Upper lobe of left lung (tissue), 6 donors: ENCODE measurements at regions not wholly inside any gene's neighbourhood (a gene's known extent, or its start where the extent isn't known, plus 50 kb on each side); places are given as distances from the start of the nearest gene placed in this dataset.
A peak's percentile ranks its signal among the peaks of the same experiment; 100 is the strongest.
"Not testable (repeated sequence)": the region's sequence is repeated elsewhere in the genome, so short reads cannot be mapped to it uniquely, and the experiment has no call there.

Experiments used
- ATAC-seq, 2 donors: fragments of 200-7000 bp; cut with Tn5 transposase; one replicate each; pipeline ENCODE4 v1.9.1; 2022; ENCODE audit warnings: mild to moderate bottlenecking in 2 of 2, moderate library complexity in 2 of 2; ENCODE audit not compliant: low FRiP score in 2 of 2
- DNase-seq, 2 donors: peaks; one replicate each; pipeline ENCODE4 v3.0.0-alpha.2; 2019 to 2020
- H3K27ac ChIP-seq, 4 donors: fragments of 200-600 bp; sonication (generic); one replicate each; pipeline ENCODE4 v1.5.1; 2016 to 2019
- H3K27me3 ChIP-seq, 4 donors: fragments of 200-600 bp; sonication (generic); one replicate each; pipeline ENCODE4 v1.5.1; 2017 to 2019
- H3K36me3 ChIP-seq, 4 donors: fragments of 200-600 bp; sonication (generic); one replicate each; pipeline ENCODE4 v1.5.1; 2016 to 2019
- H3K4me1 ChIP-seq, 4 donors: fragments of 200-600 bp; sonication (generic); one replicate each; pipeline ENCODE4 v1.5.1; 2018 to 2019
- H3K4me3 ChIP-seq, 4 donors: fragments of 200-600 bp; sonication (generic); one replicate each; pipeline ENCODE4 v1.5.1; 2017 to 2019; ENCODE audit warnings: mild to moderate bottlenecking in 2 of 4, moderate library complexity in 1 of 4
- H3K9me3 ChIP-seq, 4 donors: fragments of 200-600 bp; sonication (generic); one replicate each; pipeline ENCODE4 v1.5.1; 2018 to 2019
- CTCF ChIP-seq, 6 experiments: fragments of 450-650 bp in 4 of 6; fragments of 200-600 bp in 2 of 6; sonication (generic) in 2 of 6; IDR thresholded peaks; one replicate each; pipeline ENCODE4 v1.5.1; 2016 to 2019; ENCODE audit warnings: antibody characterized with exemption in 6 of 6
- EP300 ChIP-seq, 4 donors: sonication (generic); formaldehyde crosslinking; IDR thresholded peaks; one replicate each; pipeline ENCODE4 v1.5.1; 2017; ENCODE audit warnings: antibody characterized with exemption in 4 of 4, control low read depth in 2 of 4
- POLR2A ChIP-seq, 4 donors: fragments of 450-650 bp; IDR thresholded peaks; one replicate each; pipeline ENCODE4 v1.5.1; 2016 to 2017; ENCODE audit warnings: antibody characterized with exemption in 4 of 4, mild to moderate bottlenecking in 2 of 4
- POLR2AphosphoS5 ChIP-seq, 2 donors: sonication (generic); formaldehyde crosslinking; IDR thresholded peaks; one replicate each; pipeline ENCODE4 v1.5.1; 2017; ENCODE audit warnings: antibody characterized with exemption in 2 of 2
- whole genome bisulfite sequencing, 2 donors: methylation state at CpG; one replicate each; pipeline ENCODE4 v1.1.5; 2017 to 2018; 5-methylcytosine and 5-hydroxymethylcytosine counted together
- donor health status: DM: no; HTN: no; CAD: no; lungs with moderate emphysema.
- donor health status: DM: no; HTN: yes; CAD: no; lungs with severe emphysema.

GRCh38 chr13:44855860-44856259 lies 133.4 kb downstream of the NUFIP1 start:
- TF ChIP-seq EP300 (IDR thresholded peaks at IDR 0.05) (no peak), POLR2A (IDR thresholded peaks at IDR 0.05) (no peak), CTCF (IDR thresholded peaks at IDR 0.05) (no peak), POLR2AphosphoS5 (IDR thresholded peaks at IDR 0.05) (no peak)
- peaks cover 0 to 7% (median 3%) of the 10 kb centered on the region in 4 donors for H3K4me1 ChIP-seq
- peak overlapping the region in 2 of 4 donors; percentile 71 to 81 for H3K27ac ChIP-seq
- no peak for DNase-seq
- H3K36me3 ChIP-seq = no peaks in the 10 kb centered on the region
- no peaks in the 10 kb centered on the region for H3K9me3 ChIP-seq
- no peak overlapping the region for H3K4me3 ChIP-seq
- no peak for ATAC-seq
- 74 to 76% methylated on average over 4 of the region's 4 CpGs for WGBS, 2 donors
- H3K27me3 ChIP-seq = no peaks in the 10 kb centered on the region

GRCh38 chr13:44854313-44855060 lies 134.8 kb downstream of the NUFIP1 start:
- 48 to 59% methylated on average over 8 of the region's 8 CpGs for WGBS, 2 donors
- TF ChIP-seq EP300 (IDR thresholded peaks at IDR 0.05) (peak in 1 of 4 donors; percentile 49), POLR2A (IDR thresholded peaks at IDR 0.05) (peak in 1 of 4 donors; percentile 5), POLR2AphosphoS5 (IDR thresholded peaks at IDR 0.05) (no peak), CTCF (IDR thresholded peaks at IDR 0.05) (no peak)
- no peaks in the 10 kb centered on the region for H3K36me3 ChIP-seq
- peaks cover 0 to 7% (median 3%) of the 10 kb centered on the region in 4 donors for H3K4me1 ChIP-seq
- peak overlapping the region; percentile 50 to 81 (median 66) for H3K27ac ChIP-seq
- no peaks in the 10 kb centered on the region for H3K27me3 ChIP-seq
- DNase-seq (peak in 1 of 2 donors; percentile 75), ATAC-seq (peak; percentile 65 to 90)
- no peaks in the 10 kb centered on the region for H3K9me3 ChIP-seq
- no peak overlapping the region for H3K4me3 ChIP-seq

- Histone ChIP-seq H3K36me3 (no peaks in the 10 kb centered on the region), H3K27ac (peak overlapping the region in 3 of 4 donors; percentile 57 to 81 (median 60)), H3K9me3 (no peaks in the 10 kb centered on the region), H3K4me1 (peaks cover 0 to 7% (median 3%) of the 10 kb centered on the region in 4 donors), H3K27me3 (no peaks in the 10 kb centered on the region), H3K4me3 (no peak overlapping the region)
- DNase-seq (peak in 1 of 2 donors; percentile 62), ATAC-seq (peak; percentile 44 to 47)
- TF ChIP-seq POLR2A (IDR thresholded peaks at IDR 0.05) (no peak), EP300 (IDR thresholded peaks at IDR 0.05) (peak in 1 of 4 donors; percentile 78), CTCF (IDR thresholded peaks at IDR 0.05) (no peak)
- WGBS, 2 donors = 41 to 50% methylated on average over 3 of the region's 3 CpGs
These were observed 135.6 kb downstream of the NUFIP1 start for GRCh38 chr13:44853641-44854040.

- no peaks in the 10 kb centered on the region for H3K36me3 ChIP-seq
- peaks cover 0 to 6% (median 0%) of the 10 kb centered on the region in 4 donors for H3K4me1 ChIP-seq
- DNase-seq (no peak), ATAC-seq (no peak)
- no peak for TF ChIP-seq POLR2AphosphoS5 (IDR thresholded peaks at IDR 0.05)
- no peak for TF ChIP-seq POLR2A (IDR thresholded peaks at IDR 0.05)
- no peak for TF ChIP-seq EP300 (IDR thresholded peaks at IDR 0.05)
- TF ChIP-seq CTCF (IDR thresholded peaks at IDR 0.05) = no peak
- no peak overlapping the region for H3K4me3 ChIP-seq
- no peak overlapping the region for H3K27ac ChIP-seq
- WGBS, 2 donors = 79 to 82% methylated on average over 11 of the region's 11 CpGs
- no peaks in the 10 kb centered on the region for H3K9me3 ChIP-seq
- no peaks in the 10 kb centered on the region for H3K27me3 ChIP-seq
These were observed 140.2 kb downstream of the NUFIP1 start for GRCh38 chr13:44848920-44849676.

GRCh38 chr13:44845281-44846058 lies 143.8 kb downstream of the NUFIP1 start:
- H3K4me3 ChIP-seq, H3K27me3 ChIP-seq, H3K36me3 ChIP-seq, H3K4me1 ChIP-seq, H3K27ac ChIP-seq, ATAC-seq, H3K9me3 ChIP-seq: not testable (repeated sequence)
- WGBS, 2 donors = 79 to 81% methylated on average over 11 of the region's 11 CpGs
- DNase-seq = peak in 1 of 2 donors; percentile 65
